Astrocyte (in vitro differentiated cells and primary cell): ENCODE measurements at regions not wholly inside any gene's neighbourhood (a gene's known extent, or its start where the extent isn't known, plus 50 kb on each side); places are given as distances from the start of the nearest gene placed in this dataset.

ENCODE experiments used
- EZH2 ChIP-seq: IDR thresholded peaks from 2 replicates; pipeline ENCODE4 v1.6.1; 2012; ENCODE audit warnings: mild to moderate bottlenecking, low read length, inconsistent platforms; ENCODE audit not compliant: insufficient read depth
- TF ChIP-seq, protein P1 (sequence below): IDR thresholded peaks from 2 replicates; pipeline ENCODE4 v1.5.1; 2011; ENCODE audit warnings: low read depth, mild to moderate bottlenecking, inconsistent platforms, low read length, moderate library complexity; ENCODE audit not compliant: insufficient read depth

DNA sequence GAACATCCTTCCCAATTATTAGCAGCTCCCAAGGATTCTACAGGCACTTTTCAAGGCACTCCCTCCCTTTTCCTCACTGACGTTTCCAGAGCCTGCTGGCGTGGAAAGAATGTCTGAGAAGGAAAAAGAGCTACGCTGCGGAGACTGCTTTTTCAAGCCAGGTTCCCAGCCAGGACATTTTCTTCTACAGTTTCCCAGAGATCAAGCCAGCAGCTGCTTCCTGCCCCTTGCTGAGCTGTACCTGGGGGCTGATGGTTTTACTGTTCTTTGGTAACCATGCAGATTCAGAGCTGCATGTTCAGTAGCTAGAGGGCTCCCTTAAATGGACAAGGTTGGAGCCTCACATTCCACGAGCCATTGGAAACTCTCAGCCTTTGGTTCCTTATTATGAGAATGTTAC, 133.4 kb downstream of the EVX1 start:
- TF ChIP-seq, protein P1, sequence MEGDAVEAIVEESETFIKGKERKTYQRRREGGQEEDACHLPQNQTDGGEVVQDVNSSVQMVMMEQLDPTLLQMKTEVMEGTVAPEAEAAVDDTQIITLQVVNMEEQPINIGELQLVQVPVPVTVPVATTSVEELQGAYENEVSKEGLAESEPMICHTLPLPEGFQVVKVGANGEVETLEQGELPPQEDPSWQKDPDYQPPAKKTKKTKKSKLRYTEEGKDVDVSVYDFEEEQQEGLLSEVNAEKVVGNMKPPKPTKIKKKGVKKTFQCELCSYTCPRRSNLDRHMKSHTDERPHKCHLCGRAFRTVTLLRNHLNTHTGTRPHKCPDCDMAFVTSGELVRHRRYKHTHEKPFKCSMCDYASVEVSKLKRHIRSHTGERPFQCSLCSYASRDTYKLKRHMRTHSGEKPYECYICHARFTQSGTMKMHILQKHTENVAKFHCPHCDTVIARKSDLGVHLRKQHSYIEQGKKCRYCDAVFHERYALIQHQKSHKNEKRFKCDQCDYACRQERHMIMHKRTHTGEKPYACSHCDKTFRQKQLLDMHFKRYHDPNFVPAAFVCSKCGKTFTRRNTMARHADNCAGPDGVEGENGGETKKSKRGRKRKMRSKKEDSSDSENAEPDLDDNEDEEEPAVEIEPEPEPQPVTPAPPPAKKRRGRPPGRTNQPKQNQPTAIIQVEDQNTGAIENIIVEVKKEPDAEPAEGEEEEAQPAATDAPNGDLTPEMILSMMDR: no peak
- no peak for TF ChIP-seq EZH2
